ENCODE measurements at regions not wholly inside any gene's neighbourhood (a gene's known extent, or its start where the extent isn't known, plus 50 kb on each side); places are given as distances from the start of the nearest gene placed in this dataset.

DNA sequence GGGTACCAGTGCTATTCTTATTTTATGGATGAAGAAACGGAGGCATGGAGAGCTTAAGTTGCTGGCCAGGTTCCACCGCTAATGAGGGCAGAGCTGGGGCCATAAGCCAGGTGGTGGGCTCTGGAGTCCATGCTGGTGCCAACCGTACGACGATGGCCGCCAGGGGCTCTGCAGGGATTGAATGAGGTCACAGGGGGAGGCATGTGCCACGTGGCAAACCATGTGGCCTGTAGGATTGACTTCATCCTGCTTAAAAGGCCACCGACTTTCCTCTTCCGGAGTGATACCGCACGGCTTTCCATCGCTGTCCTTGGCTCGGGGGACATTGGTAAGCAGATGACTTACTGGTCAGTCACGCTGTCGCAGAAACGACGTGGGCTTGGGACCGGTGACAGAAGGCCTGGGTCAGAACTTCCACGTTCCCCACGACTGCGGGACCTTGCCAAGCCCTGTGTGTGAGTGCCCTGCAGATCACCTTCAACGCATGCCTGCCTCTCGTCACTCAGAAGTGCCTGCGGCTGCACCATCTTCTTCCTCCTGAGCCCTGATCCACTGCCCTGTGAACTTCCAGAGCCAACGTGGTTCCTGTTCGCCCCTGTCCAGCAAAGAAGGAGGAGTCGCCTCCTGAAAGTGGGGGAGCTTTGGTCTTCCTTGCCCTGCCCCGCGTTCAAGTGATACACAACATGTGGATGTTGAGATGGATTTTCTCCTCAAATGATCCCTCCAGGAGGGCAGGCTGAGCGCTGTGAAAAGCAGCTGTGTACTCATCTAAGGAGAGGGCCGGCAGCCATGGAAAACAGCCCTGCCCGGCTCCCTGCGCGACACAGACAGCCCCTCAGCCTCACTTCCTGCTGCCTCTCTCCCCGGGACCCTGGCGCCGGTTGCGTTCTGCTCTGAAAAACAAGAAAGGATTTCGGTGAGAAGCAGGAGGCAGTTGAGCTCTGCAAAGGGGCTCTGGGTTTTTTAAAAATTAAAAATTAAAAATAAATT is 176.7 kb downstream of the C16orf95 start:
- no peak for DNase-seq
- H3K4me1 Mint-ChIP-seq: no peaks in the 10 kb centered on the region
- no peaks in the 10 kb centered on the region for H3K9me3 Mint-ChIP-seq
- H3K9me3 ChIP-seq (ENCODE audit: control insufficient read depth, insufficient read depth, low read length): no peaks in the 10 kb centered on the region
- no peak overlapping the region for H3K27ac ChIP-seq (ENCODE audit: low read length)
- TF ChIP-seq CTCF (IDR thresholded peaks at IDR 0.05): no peak
- peaks cover 0 to 6% of the 10 kb centered on the region in 2 donors for H3K27me3 Mint-ChIP-seq (ENCODE audit: low read depth in 2 of 2)
- H3K4me3 Mint-ChIP-seq: no peak overlapping the region
- no peaks in the 10 kb centered on the region for H3K36me3 ChIP-seq (ENCODE audit: control insufficient read depth, insufficient read depth, low read length)
- intact Hi-C loops (cut with micrococcal nuclease): no loop called here
- 83% methylated on average over 38 of the region's 39 CpGs for WGBS (ENCODE audit: insufficient coverage)
- no peaks in the 10 kb centered on the region for H3K4me1 ChIP-seq (ENCODE audit: control insufficient read depth, insufficient read depth, low read length)
- no peak overlapping the region for H3K4me3 ChIP-seq (ENCODE audit: low read length)
- H3K27ac Mint-ChIP-seq: no peak overlapping the region
- no peaks in the 10 kb centered on the region for H3K36me3 Mint-ChIP-seq
- H3K27me3 ChIP-seq (ENCODE audit: control insufficient read depth, insufficient read depth, low read length): no peaks in the 10 kb centered on the region
- ATAC-seq: no peak

DNA sequence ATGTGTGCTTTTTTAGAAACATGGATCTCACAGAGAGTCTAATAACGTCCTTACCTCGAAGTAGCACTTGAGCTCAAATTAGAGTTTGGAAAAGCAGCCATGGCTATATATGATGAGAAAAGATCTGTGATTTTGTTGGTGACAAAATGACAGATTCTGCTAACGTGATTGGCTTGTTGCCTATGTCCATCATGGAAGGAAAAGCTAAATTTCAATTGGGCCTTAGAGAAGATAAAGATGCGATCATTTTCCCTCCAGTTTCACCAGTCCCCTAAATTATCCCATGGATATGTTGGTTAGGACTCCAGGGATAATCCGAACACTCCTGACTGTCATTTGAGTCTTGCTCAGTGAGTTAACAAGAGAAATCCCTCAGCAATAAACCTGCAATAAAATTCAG is 175.8 kb downstream of the C16orf95 start:
- no peak overlapping the region for H3K4me3 ChIP-seq (ENCODE audit: low read length)
- Mint-ChIP-seq H3K9me3 (no peaks in the 10 kb centered on the region), H3K4me3 (no peak overlapping the region), H3K27me3 (ENCODE audit: low read depth in 2 of 2) (peaks cover 0 to 6% of the 10 kb centered on the region in 2 donors), H3K4me1 (no peaks in the 10 kb centered on the region), H3K27ac (no peak overlapping the region), H3K36me3 (no peaks in the 10 kb centered on the region)
- no peaks in the 10 kb centered on the region for H3K9me3 ChIP-seq (ENCODE audit: control insufficient read depth, insufficient read depth, low read length)
- intact Hi-C loops (cut with micrococcal nuclease): no loop called here
- no peaks in the 10 kb centered on the region for H3K27me3 ChIP-seq (ENCODE audit: control insufficient read depth, insufficient read depth, low read length)
- TF ChIP-seq CTCF (IDR thresholded peaks at IDR 0.05): no peak
- H3K27ac ChIP-seq (ENCODE audit: low read length): no peak overlapping the region
- H3K4me1 ChIP-seq (ENCODE audit: control insufficient read depth, insufficient read depth, low read length): no peaks in the 10 kb centered on the region
- no peaks in the 10 kb centered on the region for H3K36me3 ChIP-seq (ENCODE audit: control insufficient read depth, insufficient read depth, low read length)
- DNase-seq: no peak
- ATAC-seq: no peak
- 88% methylated on average over 5 of the region's 5 CpGs for WGBS (ENCODE audit: insufficient coverage)

GRCh38 chr16:87143661-87144121 is 173.5 kb downstream of the C16orf95 start:
- 92% methylated on average over 15 of the region's 15 CpGs for WGBS (ENCODE audit: insufficient coverage)
- Histone ChIP-seq H3K4me3 (ENCODE audit: low read length) (no peak overlapping the region), H3K9me3 (ENCODE audit: control insufficient read depth, insufficient read depth, low read length) (no peaks in the 10 kb centered on the region), H3K27ac (ENCODE audit: low read length) (no peak overlapping the region), H3K36me3 (ENCODE audit: control insufficient read depth, insufficient read depth, low read length) (no peaks in the 10 kb centered on the region), H3K4me1 (ENCODE audit: control insufficient read depth, insufficient read depth, low read length) (no peaks in the 10 kb centered on the region), H3K27me3 (ENCODE audit: control insufficient read depth, insufficient read depth, low read length) (no peaks in the 10 kb centered on the region)
- Mint-ChIP-seq H3K4me1 (no peaks in the 10 kb centered on the region), H3K36me3 (no peaks in the 10 kb centered on the region), H3K27me3 (ENCODE audit: low read depth in 2 of 2) (peaks cover 0 to 6% of the 10 kb centered on the region in 2 donors), H3K4me3 (no peak overlapping the region), H3K9me3 (no peaks in the 10 kb centered on the region), H3K27ac (no peak overlapping the region)
- no peak for TF ChIP-seq CTCF (IDR thresholded peaks at IDR 0.05)
- DNase-seq (no peak), ATAC-seq (peak in 1 of 3 donors; percentile 38)
- intact Hi-C loops (cut with micrococcal nuclease): no loop called here

Data from natural killer cell (primary cell).